ENCODE measurements at regions not wholly inside any gene's neighbourhood (a gene's known extent, or its start where the extent isn't known, plus 50 kb on each side); places are given as distances from the start of the nearest gene placed in this dataset.

- Histone ChIP-seq H3K56ac (ENCODE audit: insufficient read length, low read depth, low read length) (no peak overlapping the region), H3T11ph (ENCODE audit: low read length) (no peak overlapping the region), H3K4me2 (ENCODE audit: insufficient read depth, insufficient read length, low read length) (no peak overlapping the region), H3K23me2 (ENCODE audit: insufficient read length, low read depth, low read length, poor library complexity, severe bottlenecking) (no peaks in the 10 kb centered on the region), H2BK12ac (ENCODE audit: insufficient read length, low read depth, low read length) (no peak overlapping the region), H3K4ac (ENCODE audit: low read depth, low read length) (no peak overlapping the region), H3K9me3 (ENCODE audit: control insufficient read depth, low read depth, low read length) (no peaks in the 10 kb centered on the region), H3K79me2 (ENCODE audit: insufficient read depth, low read length) (no peaks in the 10 kb centered on the region), H4K5ac (ENCODE audit: insufficient read length, low read depth, low read length) (no peak overlapping the region), H2AK5ac (ENCODE audit: insufficient read length, low read length) (no peak overlapping the region), H2BK5ac (ENCODE audit: insufficient read length, low read length) (no peak overlapping the region), H3K9ac (ENCODE audit: extremely low read depth, insufficient read length, low read length) (no peak overlapping the region), H2BK20ac (ENCODE audit: low read depth, low read length, poor library complexity, severe bottlenecking) (no peak overlapping the region), H3K27me3 (ENCODE audit: insufficient read depth, low read length) (no peaks in the 10 kb centered on the region), H2BK120ac (ENCODE audit: low read depth, low read length, poor library complexity, severe bottlenecking) (no peak overlapping the region), H2BK15ac (ENCODE audit: low read depth, low read length) (no peak overlapping the region), H3K4me1 (ENCODE audit: insufficient read depth, low read length) (no peaks in the 10 kb centered on the region), H2AFZ (ENCODE audit: low read length) (no peak overlapping the region), H3K18ac (ENCODE audit: insufficient read length, low read depth, low read length) (no peak overlapping the region), H4K91ac (ENCODE audit: insufficient read length, low read depth, low read length) (no peak overlapping the region), H3K79me1 (ENCODE audit: insufficient read depth, low read depth, low read length, poor library complexity, severe bottlenecking) (no peaks in the 10 kb centered on the region), H4K20me1 (ENCODE audit: control insufficient read depth, insufficient read depth, insufficient read length) (no peaks in the 10 kb centered on the region), H3K14ac (ENCODE audit: insufficient read depth, low read length) (no peak overlapping the region; the same call in 1 of the 2 replicates), H3K27ac (ENCODE audit: insufficient read length, low read depth, low read length) (no peak overlapping the region), H4K8ac (replicated peaks; ENCODE audit: insufficient read length, low read depth, low read length) (no peak overlapping the region), H3K23ac (ENCODE audit: insufficient read length, low read depth, low read length) (no peak overlapping the region)
- no peak for TF ChIP-seq CTCF (conservative IDR thresholded peaks at IDR 0.05)
- H3K4me1 Mint-ChIP-seq, result no peaks in the 10 kb centered on the region
- H3K27ac Mint-ChIP-seq, result no peak overlapping the region
- WGBS (ENCODE audit: extremely low coverage, insufficient read length, low lambda C conversion rate), result no CpG with 5 or more reads among the region's 5 CpGs
- no peaks in the 10 kb centered on the region for H3K36me3 Mint-ChIP-seq (ENCODE audit: insufficient read depth in 1 of 3, low read depth in 3 of 3)
- peak; percentile 10 for DNase-seq
- no peak overlapping the region for H3K4me3 Mint-ChIP-seq
- peaks cover 31% of the 10 kb centered on the region for H3K27me3 Mint-ChIP-seq (ENCODE audit: low read depth)
- no peaks in the 10 kb centered on the region; a peak in 1 of 5 replicates for H3K9me3 Mint-ChIP-seq
These were observed 99.3 kb downstream of the ABHD5 start for GRCh38 chr3:43790060-43790459.

All from H9 (cell line).